HG02759 (cell line): ENCODE measurements at regions not wholly inside any gene's neighbourhood (a gene's known extent, or its start where the extent isn't known, plus 50 kb on each side); places are given as distances from the start of the nearest gene placed in this dataset.

Source experiments
- ATAC-seq: cut with Tn5 transposase; IDR thresholded peaks from one replicate; pipeline ENCODE4 v1.9.1; 2021; ENCODE audit warnings: mild to moderate bottlenecking, moderate library complexity; ENCODE audit not compliant: unreplicated experiment

GRCh38 chr5:167820101-167820990, 471.1 kb upstream of the WWC1 start:
- ATAC-seq = no peak

GRCh38 chr5:167821151-167821550, 470.3 kb upstream of the WWC1 start:
- no peak for ATAC-seq

GRCh38 chr5:167821669-167822068, 469.8 kb upstream of the WWC1 start:
- no peak for ATAC-seq

GRCh38 chr5:167822241-167822640, 469.2 kb upstream of the WWC1 start:
- ATAC-seq = no peak

- no peak for ATAC-seq
Observed at GRCh38 chr5:167823405-167823804, 468.0 kb upstream of the WWC1 start.

GRCh38 chr5:167827766-167828165, 463.7 kb upstream of the WWC1 start:
- no peak for ATAC-seq

- ATAC-seq = no peak
Observed at GRCh38 chr5:167831754-167832504, 459.5 kb upstream of the WWC1 start.

- no peak for ATAC-seq
Observed at GRCh38 chr5:167832609-167833008, 458.8 kb upstream of the WWC1 start.

GRCh38 chr5:167833456-167833855, 458.0 kb upstream of the WWC1 start:
- no peak for ATAC-seq

GRCh38 chr5:167835146-167835545, 456.3 kb upstream of the WWC1 start:
- ATAC-seq = no peak

- no peak for ATAC-seq
Observed at GRCh38 chr5:167837127-167837526, 454.3 kb upstream of the WWC1 start.

GRCh38 chr5:167839065-167839464, 452.4 kb upstream of the WWC1 start:
- ATAC-seq = no peak

GRCh38 chr5:167840527-167841130, 450.8 kb upstream of the WWC1 start:
- ATAC-seq = no peak

- no peak for ATAC-seq
Observed at GRCh38 chr5:167843881-167844572, 447.4 kb upstream of the WWC1 start.

- ATAC-seq = no peak
Observed at GRCh38 chr5:167845952-167846351, 445.5 kb upstream of the WWC1 start.

- no peak for ATAC-seq
Observed at GRCh38 chr5:167849874-167850273, 441.6 kb upstream of the WWC1 start.

- ATAC-seq = no peak
Observed at GRCh38 chr5:167850911-167851310, 440.5 kb upstream of the WWC1 start.

- no peak for ATAC-seq
Observed at GRCh38 chr5:167851416-167851815, 440.0 kb upstream of the WWC1 start.

GRCh38 chr5:167852515-167852914, 438.9 kb upstream of the WWC1 start:
- ATAC-seq = no peak

- no peak for ATAC-seq
Observed at GRCh38 chr5:167853421-167853820, 438.0 kb upstream of the WWC1 start.

- ATAC-seq = no peak
Observed at GRCh38 chr5:167855818-167856217, 435.6 kb upstream of the WWC1 start.
